Dendritic cell treated with granulocyte-macrophage colony-stimulating factor and Interleukin-4, amounts not matched to agents 40 ng/mL and 50 ng/mL, for 4 days (primary cell): ENCODE measurements at regions not wholly inside any gene's neighbourhood (a gene's known extent, or its start where the extent isn't known, plus 50 kb on each side); places are given as distances from the start of the nearest gene placed in this dataset.

ENCODE experiments used
- H3K27ac Mint-ChIP-seq: one replicate; pipeline ENCODE4 v1.8.0; 2022; ENCODE audit warnings: mild to moderate bottlenecking, mixed read lengths
- H3K27me3 Mint-ChIP-seq: one replicate; pipeline ENCODE4 v1.8.0; 2022; ENCODE audit warnings: mild to moderate bottlenecking, mixed read lengths
- H3K36me3 Mint-ChIP-seq: one replicate; pipeline ENCODE4 v1.8.0; 2022; ENCODE audit warnings: low read depth, mixed read lengths
- H3K4me1 Mint-ChIP-seq: one replicate; pipeline ENCODE4 v1.8.0; 2022; ENCODE audit warnings: low read depth, mixed read lengths
- H3K4me3 Mint-ChIP-seq: one replicate; pipeline ENCODE4 v1.8.0; 2022; ENCODE audit warnings: mild to moderate bottlenecking, moderate library complexity, mixed read lengths
- H3K9me3 Mint-ChIP-seq: one replicate; pipeline ENCODE4 v1.8.0; 2022; ENCODE audit warnings: mixed read lengths
- intact Hi-C: fragments of 100-400 bp; cut with micrococcal nuclease; formaldehyde crosslinking; loops from one replicate; pipeline ENCODE4 v1.15.0; 2022

DNA sequence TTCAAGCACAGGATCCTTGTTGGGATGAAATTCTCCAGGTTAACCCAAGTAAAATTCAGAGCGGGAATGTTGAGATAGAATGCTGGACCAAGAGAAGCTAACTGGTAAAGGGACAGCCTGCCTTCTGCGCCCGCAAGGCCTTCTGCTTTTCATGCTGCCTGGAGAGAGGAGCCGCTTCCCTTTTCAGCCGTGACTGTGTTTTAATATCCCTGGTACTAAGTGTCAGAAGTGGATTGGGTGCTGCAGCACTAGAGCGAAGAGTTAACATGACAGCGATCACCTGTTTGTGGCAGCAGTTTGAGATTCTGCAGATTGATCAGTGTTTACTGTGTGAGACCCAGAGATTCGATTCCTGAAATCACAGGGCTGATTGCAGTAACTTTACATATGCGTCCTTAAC lies 197.4 kb upstream of the ZNF536 start:
- Mint-ChIP-seq H3K27ac (no peak overlapping the region), H3K4me1 (no peaks in the 10 kb centered on the region), H3K36me3 (no peaks in the 10 kb centered on the region), H3K9me3 (peaks cover 27% of the 10 kb centered on the region), H3K27me3 (no peaks in the 10 kb centered on the region), H3K4me3 (no peak overlapping the region)
- intact Hi-C loops = no loop called here

GRCh38 chr19:30175987-30176386 lies 196.2 kb upstream of the ZNF536 start:
- Mint-ChIP-seq H3K36me3 (no peaks in the 10 kb centered on the region), H3K4me1 (no peaks in the 10 kb centered on the region), H3K4me3 (no peak overlapping the region), H3K27me3 (no peaks in the 10 kb centered on the region), H3K9me3 (peaks cover 38% of the 10 kb centered on the region), H3K27ac (no peak overlapping the region)
- intact Hi-C loops = no loop called here

- H3K4me3 Mint-ChIP-seq = no peak overlapping the region
- H3K4me1 Mint-ChIP-seq = no peaks in the 10 kb centered on the region
- no peaks in the 10 kb centered on the region for H3K36me3 Mint-ChIP-seq
- intact Hi-C loops = no loop called here
- no peak overlapping the region for H3K27ac Mint-ChIP-seq
- H3K9me3 Mint-ChIP-seq = peaks cover 56% of the 10 kb centered on the region
- H3K27me3 Mint-ChIP-seq = no peaks in the 10 kb centered on the region
Measured at GRCh38 chr19:30178721-30179402, 193.3 kb upstream of the ZNF536 start.

- intact Hi-C loops = no loop called here
- Mint-ChIP-seq H3K27ac (no peak overlapping the region), H3K4me3 (no peak overlapping the region), H3K27me3 (no peaks in the 10 kb centered on the region), H3K36me3 (no peaks in the 10 kb centered on the region), H3K9me3 (peaks cover 64% of the 10 kb centered on the region), H3K4me1 (no peaks in the 10 kb centered on the region)
Measured at GRCh38 chr19:30180691-30181090, 191.5 kb upstream of the ZNF536 start.

DNA sequence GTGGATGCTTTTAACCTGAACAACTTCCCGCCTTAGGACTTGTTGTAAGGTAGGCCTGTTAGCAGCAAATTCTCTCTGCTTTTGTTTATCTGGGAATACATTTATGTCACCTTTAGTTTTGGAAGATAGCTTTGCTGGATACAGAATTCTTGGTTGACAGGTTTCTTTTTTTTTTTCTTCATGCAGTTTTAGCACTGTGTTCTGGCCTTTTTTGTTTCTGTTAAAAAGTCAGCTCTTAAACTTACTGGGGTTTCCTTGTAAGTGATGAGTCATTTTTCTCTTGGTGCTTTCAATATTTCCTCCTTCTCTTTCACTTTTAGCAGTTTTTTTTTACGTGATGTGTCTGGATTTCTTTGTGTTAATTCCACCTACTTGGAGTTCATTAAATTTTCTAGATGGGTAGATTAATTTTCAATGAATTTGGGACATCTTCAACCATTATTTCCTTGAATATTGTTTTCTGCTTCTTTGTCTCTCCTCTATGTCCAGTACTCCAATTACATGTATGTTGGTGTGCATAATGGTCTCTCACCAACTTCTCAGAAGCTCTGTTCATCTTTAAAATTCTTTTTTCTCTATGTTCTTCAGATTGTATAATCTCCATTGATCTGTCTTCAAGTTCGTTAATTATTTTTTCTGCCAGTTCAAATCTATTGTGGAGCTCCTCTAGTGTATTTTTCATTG lies 188.2 kb upstream of the ZNF536 start:
- Mint-ChIP-seq H3K4me3 (no peak overlapping the region), H3K36me3 (no peaks in the 10 kb centered on the region), H3K27me3 (no peaks in the 10 kb centered on the region), H3K4me1 (no peaks in the 10 kb centered on the region), H3K9me3 (peaks cover 42% of the 10 kb centered on the region), H3K27ac (no peak overlapping the region)
- intact Hi-C loops = no loop called here

GRCh38 chr19:30202060-30202600 lies 170.1 kb upstream of the ZNF536 start:
- no peaks in the 10 kb centered on the region for H3K4me1 Mint-ChIP-seq
- intact Hi-C loops = no loop called here
- H3K9me3 Mint-ChIP-seq = peaks cover 10% of the 10 kb centered on the region
- H3K36me3 Mint-ChIP-seq = no peaks in the 10 kb centered on the region
- no peak overlapping the region for H3K4me3 Mint-ChIP-seq
- H3K27ac Mint-ChIP-seq = no peak overlapping the region
- no peaks in the 10 kb centered on the region for H3K27me3 Mint-ChIP-seq

DNA sequence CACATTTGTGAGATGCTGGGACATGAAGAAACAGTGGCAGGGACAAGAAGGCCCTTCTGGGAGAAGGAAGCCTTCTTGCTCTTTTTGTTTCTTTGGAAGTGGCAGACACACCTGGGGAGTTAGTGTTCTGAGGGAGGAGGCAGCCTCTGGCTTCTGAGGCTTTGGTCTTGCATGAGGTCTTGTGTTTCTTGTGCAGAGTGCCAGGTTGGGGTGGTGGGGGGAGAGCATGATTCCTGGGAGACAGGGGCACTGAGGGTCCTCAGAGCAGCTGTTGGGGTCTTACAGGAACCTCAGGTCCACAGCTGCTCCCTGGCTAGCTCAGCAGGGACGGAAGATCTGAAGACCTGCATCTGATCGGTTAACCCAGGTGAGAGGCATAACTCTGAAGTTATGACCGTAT lies 167.5 kb upstream of the ZNF536 start:
- Mint-ChIP-seq H3K27me3 (peaks cover 2% of the 10 kb centered on the region), H3K4me1 (no peaks in the 10 kb centered on the region), H3K9me3 (no peaks in the 10 kb centered on the region), H3K36me3 (no peaks in the 10 kb centered on the region), H3K27ac (no peak overlapping the region), H3K4me3 (no peak overlapping the region)
- intact Hi-C loops = no loop called here

GRCh38 chr19:30206187-30206586 lies 166.0 kb upstream of the ZNF536 start:
- no peaks in the 10 kb centered on the region for H3K9me3 Mint-ChIP-seq

DNA sequence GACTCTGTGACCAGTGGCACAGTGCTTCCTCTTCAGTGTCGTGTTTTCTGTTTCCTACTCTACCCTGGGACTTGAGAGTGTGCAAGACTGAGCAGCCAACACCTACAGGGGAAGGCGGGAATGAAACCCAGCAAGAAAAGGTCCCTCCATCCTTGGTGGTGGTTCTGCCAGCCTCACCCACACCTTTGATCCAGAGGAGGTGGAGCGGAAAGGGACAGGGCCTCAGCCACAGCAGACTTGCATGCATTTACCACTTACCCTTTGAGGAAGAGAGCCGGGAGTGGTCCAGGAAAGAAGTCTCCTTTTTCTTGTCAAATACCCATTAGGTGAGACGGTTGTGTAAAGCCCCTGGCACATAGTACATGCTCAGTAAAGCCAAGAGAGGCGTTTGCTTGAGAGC lies 164.8 kb upstream of the ZNF536 start:
- Mint-ChIP-seq H3K4me3 (no peak overlapping the region), H3K36me3 (no peaks in the 10 kb centered on the region), H3K27ac (no peak overlapping the region), H3K4me1 (no peaks in the 10 kb centered on the region), H3K27me3 (peaks cover 2% of the 10 kb centered on the region), H3K9me3 (no peaks in the 10 kb centered on the region)
- intact Hi-C loops = no loop called here

More at GRCh38 chr19:30206187-30206586, 166.0 kb upstream of the ZNF536 start:
- H3K27me3 Mint-ChIP-seq = peaks cover 2% of the 10 kb centered on the region
- H3K36me3 Mint-ChIP-seq = no peaks in the 10 kb centered on the region
- no peak overlapping the region for H3K27ac Mint-ChIP-seq
- H3K4me3 Mint-ChIP-seq = no peak overlapping the region
- intact Hi-C loops = no loop called here
- H3K4me1 Mint-ChIP-seq = no peaks in the 10 kb centered on the region

GRCh38 chr19:30208436-30209060 lies 163.6 kb upstream of the ZNF536 start:
- intact Hi-C loops = no loop called here
- no peak overlapping the region for H3K4me3 Mint-ChIP-seq
- H3K4me1 Mint-ChIP-seq = no peaks in the 10 kb centered on the region
- H3K27me3 Mint-ChIP-seq = peaks cover 5% of the 10 kb centered on the region
- no peaks in the 10 kb centered on the region for H3K36me3 Mint-ChIP-seq
- no peaks in the 10 kb centered on the region for H3K9me3 Mint-ChIP-seq
- no peak overlapping the region for H3K27ac Mint-ChIP-seq

- no peaks in the 10 kb centered on the region for H3K9me3 Mint-ChIP-seq
- no peaks in the 10 kb centered on the region for H3K36me3 Mint-ChIP-seq
- H3K4me3 Mint-ChIP-seq = no peak overlapping the region
- H3K27ac Mint-ChIP-seq = no peak overlapping the region
- intact Hi-C loops = no loop called here
- no peaks in the 10 kb centered on the region for H3K4me1 Mint-ChIP-seq
- H3K27me3 Mint-ChIP-seq = peaks cover 5% of the 10 kb centered on the region
Measured at GRCh38 chr19:30209617-30210600, 162.3 kb upstream of the ZNF536 start.

DNA sequence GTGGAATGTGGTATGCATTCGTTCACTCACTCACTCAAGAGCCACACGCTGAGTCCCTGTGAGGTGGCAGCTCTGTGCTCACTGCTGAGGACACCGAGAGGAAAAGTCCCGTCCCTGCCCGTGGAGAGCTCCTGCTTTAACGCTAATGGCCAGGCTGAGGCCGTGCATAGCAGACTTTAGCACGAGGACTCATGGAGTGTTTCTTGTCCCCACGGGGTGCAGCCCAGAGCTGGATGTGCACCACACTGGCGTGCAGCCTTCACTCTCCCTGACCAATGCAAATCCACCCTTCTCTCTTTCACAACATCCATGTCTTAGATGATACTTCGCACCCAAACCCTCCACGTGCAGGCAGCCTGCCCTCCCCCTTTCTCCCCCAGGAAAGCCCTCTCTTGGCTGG lies 159.6 kb upstream of the ZNF536 start:
- Mint-ChIP-seq H3K36me3 (no peaks in the 10 kb centered on the region), H3K27ac (no peak overlapping the region), H3K27me3 (peaks cover 4% of the 10 kb centered on the region), H3K4me3 (no peak overlapping the region), H3K4me1 (no peaks in the 10 kb centered on the region), H3K9me3 (no peaks in the 10 kb centered on the region)
- intact Hi-C loops = no loop called here

- Mint-ChIP-seq H3K27ac (no peak overlapping the region), H3K4me1 (no peaks in the 10 kb centered on the region), H3K4me3 (no peak overlapping the region), H3K9me3 (no peaks in the 10 kb centered on the region), H3K27me3 (peaks cover 5% of the 10 kb centered on the region), H3K36me3 (no peaks in the 10 kb centered on the region)
- intact Hi-C loops = no loop called here
Measured at GRCh38 chr19:30214651-30215051, 157.5 kb upstream of the ZNF536 start.
